Prostate gland (tissue), 1 donor: ENCODE measurements at regions not wholly inside any gene's neighbourhood (a gene's known extent, or its start where the extent isn't known, plus 50 kb on each side); places are given as distances from the start of the nearest gene placed in this dataset.

Source experiments
- POLR2A ChIP-seq: fragments of 450-650 bp; IDR thresholded peaks from one replicate; pipeline ENCODE4 v1.6.1; 2016; ENCODE audit warnings: antibody characterized with exemption, mild to moderate bottlenecking
- POLR2AphosphoS5 ChIP-seq: sonication (generic); formaldehyde crosslinking; IDR thresholded peaks from one replicate; pipeline ENCODE4 v1.6.1; 2017; ENCODE audit warnings: antibody characterized with exemption

- TF ChIP-seq POLR2AphosphoS5 (no peak), POLR2A (no peak)
Observed at GRCh38 chr3:164524201-164524600, 554.1 kb downstream of the SI start.
